ENCODE measurements at regions not wholly inside any gene's neighbourhood (a gene's known extent, or its start where the extent isn't known, plus 50 kb on each side); places are given as distances from the start of the nearest gene placed in this dataset.
"Not testable (repeated sequence)": the region's sequence is repeated elsewhere in the genome, so short reads cannot be mapped to it uniquely, and the experiment has no call there.

DNA sequence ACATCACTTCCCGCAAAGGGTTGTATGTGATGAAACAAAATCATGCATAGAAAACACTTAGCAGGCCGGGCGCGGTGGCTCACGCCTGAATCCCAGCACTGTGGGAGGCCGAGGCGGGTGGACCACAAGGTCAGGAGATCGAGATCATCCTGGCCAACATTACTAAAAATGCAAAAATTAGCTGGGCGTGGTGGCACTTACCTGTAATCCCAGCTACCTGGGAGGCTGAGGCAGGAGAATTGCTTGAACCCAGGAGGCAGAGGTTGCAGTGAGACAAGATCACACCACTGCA lies 265.9 kb downstream of the FAM43A start:
- not testable (repeated sequence) for DNase-seq

DNA sequence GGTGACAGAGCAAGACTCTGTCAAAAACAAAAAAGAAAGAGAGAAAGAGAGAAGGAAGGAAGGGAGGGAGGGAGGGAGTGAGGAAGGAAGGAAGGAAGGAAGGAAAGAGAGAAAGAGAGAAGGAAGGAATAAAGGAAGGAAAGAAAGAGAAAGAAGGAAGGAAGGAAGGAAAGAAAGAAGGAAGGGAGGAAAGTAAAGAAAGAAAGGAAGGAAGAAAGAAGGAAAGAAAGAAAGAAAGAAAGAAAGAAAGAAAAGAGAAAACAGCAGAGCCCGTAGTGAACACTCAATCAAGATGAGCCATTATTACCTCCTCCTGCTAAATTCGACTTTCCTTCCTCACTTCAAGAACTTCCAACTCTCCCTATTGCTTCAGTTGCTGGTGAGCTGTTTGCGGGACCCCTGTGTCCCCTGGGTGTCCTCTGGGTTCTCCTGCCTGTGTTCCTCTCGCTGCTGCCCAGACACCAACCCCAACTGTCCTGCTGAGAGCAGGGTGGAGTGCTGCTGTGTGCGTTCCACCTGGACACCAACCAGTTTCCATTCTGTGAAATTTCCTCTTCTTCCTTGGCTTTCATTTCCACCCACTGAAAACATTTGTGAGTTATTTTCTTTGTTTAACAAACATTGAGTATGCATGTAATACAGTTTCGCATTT lies 266.4 kb downstream of the FAM43A start:
- no peak for DNase-seq

GRCh38 chr3:194952841-194953241 lies 267.2 kb downstream of the FAM43A start:
- DNase-seq: no peak

DNA sequence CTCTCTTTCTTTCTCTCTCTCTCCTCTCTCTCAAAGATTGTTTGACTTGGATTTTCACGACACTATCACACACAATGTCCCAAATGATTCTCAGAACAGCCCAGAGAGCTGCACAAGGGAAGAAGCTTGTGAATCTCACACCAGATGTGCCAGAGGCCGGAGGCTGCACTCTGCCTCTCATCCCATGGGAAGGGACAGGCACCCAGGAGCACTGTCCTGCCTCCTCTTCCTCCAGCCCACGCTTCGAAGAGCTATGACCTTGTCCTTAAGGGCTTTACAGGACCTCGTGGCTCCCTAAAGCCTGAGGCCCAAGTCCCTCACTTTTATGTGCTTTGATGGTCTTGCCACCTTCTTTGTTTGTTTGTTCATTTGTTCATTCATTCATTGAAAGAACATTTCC lies 267.6 kb downstream of the FAM43A start:
- no peak for DNase-seq

GRCh38 chr3:194955546-194955945 lies 269.9 kb downstream of the FAM43A start:
- DNase-seq: no peak

DNA sequence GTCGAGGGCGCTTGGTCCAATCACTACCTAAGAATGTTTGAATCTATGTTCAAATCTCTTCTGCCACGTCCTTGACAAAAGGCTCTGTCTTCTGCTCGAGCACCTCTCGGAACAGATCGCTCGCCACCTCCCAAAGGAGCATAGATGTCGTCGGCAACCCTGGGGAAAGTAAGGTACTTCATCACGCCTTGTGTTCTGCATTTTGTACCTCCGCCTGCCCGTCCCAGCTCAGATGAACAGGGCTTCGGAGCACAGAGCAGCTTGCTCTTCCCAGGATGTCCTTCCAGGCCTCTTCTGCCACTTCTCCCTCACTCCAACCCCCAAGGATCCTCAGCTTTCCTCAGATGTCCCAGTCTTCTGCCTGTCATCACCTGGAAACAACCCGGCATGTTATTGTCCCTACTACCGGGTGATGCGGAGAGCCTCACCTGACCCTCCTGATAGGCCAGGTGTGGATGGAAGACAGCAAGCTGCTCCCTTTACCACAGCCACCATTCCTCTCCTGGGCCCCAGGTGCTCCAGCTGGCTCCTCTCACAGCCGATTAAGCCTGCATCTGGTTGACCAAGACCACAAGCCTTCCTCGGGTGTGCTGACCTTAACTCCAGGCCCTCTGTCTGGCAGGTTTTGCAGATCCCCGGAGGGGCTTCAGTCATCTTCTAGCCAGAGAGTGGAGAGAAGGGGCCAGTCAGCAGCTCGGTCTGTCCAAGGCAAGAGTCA lies 270.5 kb downstream of the FAM43A start:
- DNase-seq: no peak

DNA sequence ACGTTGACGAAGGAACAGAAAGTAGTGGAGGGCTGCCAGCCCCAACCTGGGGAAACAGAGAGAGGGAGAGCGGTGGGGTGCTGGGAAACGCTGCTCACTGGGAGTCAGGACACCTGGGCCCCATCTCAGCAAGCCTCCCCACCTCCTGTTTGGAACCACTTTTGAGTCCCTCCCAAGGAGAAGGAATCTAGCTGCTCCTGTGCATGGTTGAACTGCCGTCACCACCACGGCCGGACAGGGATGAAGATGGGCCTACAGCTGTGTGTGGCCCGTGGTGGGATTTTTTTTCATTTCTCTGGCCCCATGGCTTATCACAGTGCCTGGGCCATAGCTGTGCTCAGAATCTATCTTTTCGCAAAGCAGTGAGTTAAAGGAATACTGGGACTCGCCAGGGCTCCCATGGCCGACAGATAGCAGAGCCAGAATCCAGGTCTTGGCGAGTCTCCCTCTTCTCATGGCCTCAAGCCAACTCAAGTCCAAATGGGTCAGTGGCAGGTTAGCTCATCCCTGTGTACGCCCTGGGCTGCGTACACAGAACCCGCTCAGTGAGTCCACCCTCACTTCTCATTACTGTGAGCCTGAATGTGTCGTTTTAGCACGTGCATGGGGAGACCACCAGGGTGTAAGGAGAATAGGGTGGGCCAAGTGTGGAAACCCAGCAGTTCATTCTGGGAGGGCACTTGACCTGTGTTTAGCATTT lies 271.2 kb downstream of the FAM43A start:
- DNase-seq: no peak

- DNase-seq: no peak
Measured at GRCh38 chr3:194957743-194958240, 272.1 kb downstream of the FAM43A start.

DNA sequence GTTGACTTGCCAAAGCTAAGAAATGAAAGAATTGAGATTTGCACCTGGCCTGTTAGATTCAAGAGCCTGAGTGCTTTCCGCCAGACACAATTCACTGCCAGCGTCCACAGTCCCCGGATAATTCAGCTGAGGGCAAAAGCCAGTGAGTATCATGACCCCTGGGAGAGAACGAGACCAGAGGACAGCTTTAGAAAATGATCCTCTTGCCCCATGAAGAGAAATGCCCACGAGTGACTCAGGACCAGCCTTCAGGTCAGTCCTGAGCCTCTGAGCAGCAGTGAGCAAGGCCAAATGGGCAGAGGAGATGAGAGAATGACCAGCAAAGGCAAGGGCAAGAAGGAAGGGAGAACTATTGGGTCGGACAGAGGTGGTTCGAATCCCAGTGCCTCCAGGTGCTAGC lies 273.5 kb downstream of the FAM43A start:
- no peak for DNase-seq

DNA sequence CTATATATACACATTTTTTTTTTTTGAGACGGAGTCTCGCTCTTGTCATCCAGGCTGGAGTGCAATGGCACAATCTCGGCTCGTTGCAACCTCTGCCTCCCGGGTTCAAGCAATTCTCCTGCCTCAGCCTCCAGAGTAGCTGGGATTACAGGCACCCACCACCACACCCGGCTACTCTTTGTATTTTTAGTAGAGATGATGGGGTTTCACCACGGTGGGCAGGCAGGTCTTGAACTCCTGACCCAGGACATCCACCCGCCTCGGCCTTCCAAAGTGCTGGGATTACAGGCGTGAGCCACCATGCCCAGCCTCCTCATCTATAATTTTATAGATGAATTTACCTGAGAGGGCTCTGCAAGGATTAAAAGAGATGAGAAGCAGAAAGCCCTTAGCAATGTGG lies 274.0 kb downstream of the FAM43A start:
- DNase-seq: not testable (repeated sequence)

GRCh38 chr3:194960446-194961032 lies 274.9 kb downstream of the FAM43A start:
- DNase-seq: no peak

GRCh38 chr3:194961149-194961548 lies 275.5 kb downstream of the FAM43A start:
- DNase-seq: no peak

DNA sequence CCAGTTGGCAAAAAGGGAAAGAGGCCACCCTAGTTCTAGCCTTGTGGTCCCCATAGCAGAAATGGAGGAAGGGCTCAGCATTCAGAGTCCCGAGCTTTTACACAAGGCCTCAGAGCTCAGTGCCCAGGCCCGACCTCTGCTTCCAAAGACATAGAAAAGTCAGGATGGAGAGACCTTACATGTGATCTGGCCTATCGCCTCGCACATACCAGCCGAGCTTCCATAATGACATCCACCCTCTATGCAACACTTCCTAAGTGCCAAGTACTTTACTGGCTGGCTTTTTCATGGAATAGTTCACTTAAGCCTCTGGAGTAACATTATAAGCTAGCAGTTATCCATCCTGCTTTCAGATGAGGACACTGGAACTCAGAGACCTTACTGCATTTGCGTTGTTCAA lies 275.9 kb downstream of the FAM43A start:
- DNase-seq: no peak

DNA sequence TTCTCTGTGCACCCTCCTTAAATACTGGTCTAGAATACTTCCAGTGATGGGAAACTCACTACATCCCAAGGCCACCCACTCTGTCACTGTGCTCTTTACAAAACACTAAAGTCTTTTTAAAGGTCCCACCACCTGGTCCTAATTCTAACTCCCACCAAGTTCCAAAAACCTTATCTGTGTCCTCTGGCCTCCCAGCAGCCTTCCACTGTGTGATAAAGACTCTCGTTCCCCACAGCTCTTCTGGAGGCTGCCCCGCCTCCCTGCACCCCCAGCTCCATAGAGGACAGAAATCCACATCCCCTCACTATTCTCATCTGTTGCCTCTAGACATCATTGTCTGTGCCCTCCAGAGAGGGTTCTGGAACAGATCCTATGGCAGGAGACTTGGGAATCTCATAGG lies 276.4 kb downstream of the FAM43A start:
- DNase-seq: no peak

DNA sequence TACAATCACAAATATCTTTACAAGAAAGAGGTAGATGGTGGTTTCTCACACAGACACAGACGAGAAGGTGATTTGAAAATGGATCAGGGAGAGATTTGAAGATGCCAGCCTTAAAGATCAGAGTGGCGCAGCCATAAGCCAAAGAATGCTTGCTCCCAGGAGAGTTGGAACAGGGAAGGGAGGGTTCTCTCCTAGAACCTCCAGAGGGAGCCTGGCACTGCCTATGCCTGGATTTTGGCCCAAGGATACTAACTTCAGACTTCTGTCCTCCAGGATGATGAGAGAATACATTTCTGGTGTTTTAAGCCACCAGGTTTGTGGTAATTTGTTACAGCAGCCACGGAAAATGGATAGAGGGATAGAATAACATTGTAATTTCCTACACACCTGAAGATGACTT lies 279.1 kb downstream of the FAM43A start:
- no peak for DNase-seq

GRCh38 chr3:194967151-194968117 lies 281.8 kb downstream of the FAM43A start:
- no peak for DNase-seq

DNA sequence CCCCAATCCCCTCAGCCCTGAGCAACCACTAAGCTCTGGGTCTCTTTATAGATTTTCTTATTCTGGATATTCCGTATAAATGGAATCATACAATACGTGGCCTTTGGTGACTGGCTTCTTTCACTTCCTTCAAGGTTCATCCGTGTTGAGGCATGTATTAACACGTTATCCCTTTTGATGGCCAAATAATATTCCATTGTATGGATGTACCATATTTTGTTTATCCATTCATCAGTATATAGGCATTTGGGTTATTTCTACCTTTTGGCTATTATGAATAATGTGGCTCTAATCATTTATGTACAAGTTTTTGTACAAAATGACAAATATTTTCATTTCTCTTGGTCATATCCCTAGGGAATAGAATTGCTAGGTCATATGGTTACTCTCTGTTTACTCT lies 284.4 kb downstream of the FAM43A start:
- no peak for DNase-seq

GRCh38 chr3:194971009-194971408 lies 285.3 kb downstream of the FAM43A start:
- no peak for DNase-seq

DNA sequence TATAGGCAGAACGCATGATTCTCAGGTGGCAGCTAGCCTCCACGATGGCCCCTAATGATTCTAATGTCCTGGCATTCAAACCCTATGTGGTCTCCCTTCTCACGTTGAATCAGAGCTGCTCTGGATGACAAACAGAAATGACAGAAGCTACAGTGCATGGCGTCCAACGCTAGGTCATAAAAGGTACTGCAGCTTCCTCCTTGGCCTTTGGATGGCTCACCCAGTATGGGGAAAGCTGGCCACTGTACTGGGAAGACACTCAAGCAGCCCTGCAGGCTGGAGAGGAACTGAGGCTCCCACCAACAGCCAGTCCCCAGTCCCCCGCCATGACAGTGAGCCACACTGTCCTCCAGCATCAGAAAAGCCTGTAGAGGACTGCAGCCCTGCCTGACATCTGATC lies 286.3 kb downstream of the FAM43A start:
- no peak for DNase-seq

- DNase-seq: no peak
Measured at GRCh38 chr3:194972641-194973040, 287.0 kb downstream of the FAM43A start.

DNA sequence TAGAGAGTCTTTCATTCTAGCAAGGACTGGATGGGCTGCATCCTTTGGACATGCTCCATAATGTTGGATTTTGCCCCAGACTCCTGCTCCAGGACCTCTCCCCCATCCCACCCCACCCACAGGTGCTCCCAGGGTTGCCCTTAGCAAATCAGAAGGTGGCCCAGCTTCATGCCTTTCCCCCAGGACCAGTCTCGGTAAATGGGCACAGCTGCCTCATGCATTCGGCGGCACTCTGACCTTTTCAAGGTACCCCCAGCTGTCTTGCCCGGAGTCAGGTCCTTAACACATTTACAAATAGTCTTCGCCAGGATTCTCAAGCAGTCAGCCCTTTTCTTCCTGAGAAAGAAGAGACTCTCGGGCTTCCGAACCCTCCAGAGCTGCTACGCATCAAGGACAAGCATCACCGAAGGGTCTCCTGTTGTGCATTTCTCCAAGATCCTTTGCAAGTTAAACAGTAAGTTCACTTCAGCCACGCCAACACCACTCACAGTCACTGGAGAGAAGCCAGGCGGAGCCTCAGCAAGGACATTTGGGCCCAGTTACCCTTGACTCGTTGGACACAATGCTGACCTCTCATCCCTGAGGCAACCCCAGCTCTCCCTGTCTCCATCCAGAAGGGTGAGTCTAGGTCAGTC lies 287.8 kb downstream of the FAM43A start:
- no peak for DNase-seq

- no peak for DNase-seq
Measured at GRCh38 chr3:194974468-194975135, 288.9 kb downstream of the FAM43A start.

Data from EL (cell line).